HEK293T (cell line): ENCODE measurements at regions not wholly inside any gene's neighbourhood (a gene's known extent, or its start where the extent isn't known, plus 50 kb on each side); places are given as distances from the start of the nearest gene placed in this dataset.
"Not testable (repeated sequence)": the region's sequence is repeated elsewhere in the genome, so short reads cannot be mapped to it uniquely, and the experiment has no call there.

Source experiments
- BHLHE40 ChIP-seq: fragments of 450-650 bp; IDR thresholded peaks from 2 replicates; pipeline ENCODE4 v1.6.1; 2016; ENCODE audit warnings: mild to moderate bottlenecking, moderate library complexity, borderline replicate concordance
- CTBP1 ChIP-seq: fragments of 450-650 bp; IDR thresholded peaks from 2 replicates; pipeline ENCODE4 v1.6.1; 2016; ENCODE audit warnings: borderline replicate concordance
- FOXA1 ChIP-seq: fragments of 450-650 bp; IDR thresholded peaks from 2 replicates; pipeline ENCODE4 v1.6.1; 2016; ENCODE audit warnings: mild to moderate bottlenecking
- FOXK2 ChIP-seq: fragments of 450-650 bp; IDR thresholded peaks from 2 replicates; pipeline ENCODE4 v1.6.1; 2016; ENCODE audit warnings: mild to moderate bottlenecking
- FOXM1 ChIP-seq: fragments of 450-650 bp; IDR thresholded peaks from 2 replicates; pipeline ENCODE4 v1.6.1; 2017; ENCODE audit warnings: mild to moderate bottlenecking, borderline replicate concordance
- HDGF ChIP-seq: fragments of 450-650 bp; IDR thresholded peaks from 2 replicates; pipeline ENCODE4 v1.6.1; 2017; ENCODE audit warnings: antibody characterized with exemption, borderline replicate concordance
- L3MBTL2 ChIP-seq: fragments of 450-650 bp; conservative IDR thresholded peaks from 2 replicates; pipeline ENCODE4 v1.6.1; 2016; ENCODE audit warnings: mild to moderate bottlenecking
- LEF1 ChIP-seq: fragments of 450-650 bp; IDR thresholded peaks from 2 replicates; pipeline ENCODE4 v1.6.1; 2017; ENCODE audit warnings: mild to moderate bottlenecking, borderline replicate concordance
- SP1 ChIP-seq: fragments of 450-650 bp; IDR thresholded peaks from 2 replicates; pipeline ENCODE4 v1.6.1; 2017
- SUZ12 ChIP-seq: fragments of 450-650 bp; IDR thresholded peaks from 2 replicates; pipeline ENCODE4 v1.6.1; 2016; ENCODE audit warnings: mild to moderate bottlenecking
- TARDBP ChIP-seq: fragments of 450-650 bp; IDR thresholded peaks from 2 replicates; pipeline ENCODE4 v1.6.1; 2016
- ZNF384 ChIP-seq: fragments of 450-650 bp; IDR thresholded peaks from 2 replicates; pipeline ENCODE4 v1.6.1; 2016

DNA sequence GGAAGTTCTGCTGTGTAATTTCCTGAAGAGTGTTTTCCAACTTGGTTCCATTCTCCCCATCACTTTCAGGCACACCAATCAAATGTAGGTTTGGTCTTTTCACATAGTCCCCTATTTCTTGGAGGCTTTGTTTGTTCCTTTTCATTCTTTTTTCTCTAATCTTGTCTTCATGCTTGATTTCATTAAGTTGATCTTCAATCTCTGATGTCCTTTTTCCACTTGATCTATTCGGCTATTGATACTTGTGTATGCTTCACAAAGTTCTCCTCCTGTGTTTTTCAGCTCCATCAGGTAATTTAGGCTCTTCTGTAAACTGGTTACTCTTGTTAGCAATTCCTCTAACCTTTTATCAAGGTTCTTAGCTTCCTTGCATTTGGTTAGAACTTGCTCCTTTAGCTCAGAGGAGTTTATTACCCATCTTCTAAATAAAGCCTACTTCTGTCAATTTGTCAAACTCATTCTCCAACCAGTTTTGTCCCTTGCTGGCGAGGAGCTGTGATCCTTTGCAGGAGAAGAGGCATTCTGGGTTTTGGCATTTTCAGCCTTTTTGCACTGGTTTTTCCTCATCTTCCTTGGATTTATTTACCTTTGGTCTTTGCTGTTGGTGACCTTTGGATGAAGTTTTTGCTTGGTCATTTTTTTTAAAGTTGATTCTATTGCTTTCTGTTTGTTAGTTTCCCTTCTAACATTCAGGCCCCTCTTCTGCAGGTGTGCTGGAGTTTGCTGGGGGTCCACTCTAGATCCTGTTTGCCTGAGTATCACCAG lies 261.5 kb downstream of the FOXG1 start:
- TF ChIP-seq SP1, FOXK2, BHLHE40, TARDBP, FOXM1, LEF1, CTBP1, SUZ12, FOXA1, ZNF384, HDGF, L3MBTL2: not testable (repeated sequence)
